ENCODE measurements at regions not wholly inside any gene's neighbourhood (a gene's known extent, or its start where the extent isn't known, plus 50 kb on each side); places are given as distances from the start of the nearest gene placed in this dataset.

- no peak for TF ChIP-seq CTCF (IDR thresholded peaks at IDR 0.05; ENCODE audit: low read depth, low read length, missing input control)
- TF ChIP-seq FOXA1 (IDR thresholded peaks at IDR 0.05), result no peak
- TF ChIP-seq YY1 (IDR thresholded peaks at IDR 0.05), result no peak
- TF ChIP-seq ZBTB33 (IDR thresholded peaks at IDR 0.05), result no peak
- TF ChIP-seq REST (IDR thresholded peaks at IDR 0.05), result no peak
- no peak for TF ChIP-seq TAF1 (conservative IDR thresholded peaks at IDR 0.05)
- no peak for TF ChIP-seq EGR1 (IDR thresholded peaks at IDR 0.05; ENCODE audit: low read depth in 2 of 2)
These were observed 840.6 kb downstream of the EPHA3 start for GRCh38 chr3:89948008-89948407.
